GM12878 (cell line): ENCODE measurements at regions not wholly inside any gene's neighbourhood (a gene's known extent, or its start where the extent isn't known, plus 50 kb on each side); places are given as distances from the start of the nearest gene placed in this dataset.

Experiments
- CBX5 ChIP-seq: sonication (generic); IDR thresholded peaks from 2 replicates; pipeline ENCODE4 v1.6.1; 2016; ENCODE audit warnings: low read depth, moderate library complexity, mild to moderate bottlenecking, inconsistent platforms
- DPF2 ChIP-seq: fragments of 450-650 bp; IDR thresholded peaks from 2 replicates; pipeline ENCODE4 v1.6.1; 2017; ENCODE audit warnings: mild to moderate bottlenecking
- EGR1 ChIP-seq, 2 experiments: IDR thresholded peaks; 1 replicate in 1 of 2; 2 replicates in 1 of 2; pipeline ENCODE4 v1.6.1; 2011 to 2012; ENCODE audit warnings: low read depth in 2 of 2, low read length in 2 of 2, borderline replicate concordance in 1 of 2, mild to moderate bottlenecking in 1 of 2, moderate library complexity in 1 of 2
- ETV6 ChIP-seq, 2 experiments: fragments of 450-650 bp in 1 of 2; IDR thresholded peaks in 1 of 2; conservative IDR thresholded peaks in 1 of 2; 2 replicates each; pipeline ENCODE4 v1.6.1; 2014; ENCODE audit warnings: antibody characterized with exemption in 1 of 2, borderline replicate concordance in 1 of 2, low read depth in 1 of 2, mild to moderate bottlenecking in 1 of 2, moderate library complexity in 1 of 2
- JUND ChIP-seq: IDR thresholded peaks from 2 replicates; pipeline ENCODE4 v1.6.1; 2012; ENCODE audit warnings: low read depth, mild to moderate bottlenecking, low read length, improper control_type of control experiment, moderate library complexity
- POLR2A ChIP-seq: IDR thresholded peaks from 2 replicates; pipeline ENCODE4 v1.6.1; 2011; ENCODE audit warnings: low read depth, mild to moderate bottlenecking, low read length
- POLR2AphosphoS5 ChIP-seq: IDR thresholded peaks from 2 replicates; pipeline ENCODE4 v1.6.1; 2011; ENCODE audit warnings: mild to moderate bottlenecking, low read length, inconsistent platforms
- RELA ChIP-seq: fragments of 450-650 bp; IDR thresholded peaks from 2 replicates; pipeline ENCODE4 v1.8.0; 2014; ENCODE audit warnings: borderline replicate concordance; ENCODE audit not compliant: partially characterized antibody
- ZNF384 ChIP-seq: IDR thresholded peaks from 2 replicates; pipeline ENCODE4 v1.6.1; 2012; ENCODE audit warnings: low read depth, mild to moderate bottlenecking, low read length, improper control_type of control experiment, borderline replicate concordance
- TF ChIP-seq, protein P1 (sequence below), 3 experiments: IDR thresholded peaks in 2 of 3; conservative IDR thresholded peaks in 1 of 3; 2 replicates each; pipeline ENCODE4 v1.5.1; 2011; ENCODE audit warnings: low read depth in 3 of 3, low read length in 3 of 3, mild to moderate bottlenecking in 3 of 3, control low read depth in 2 of 3, moderate library complexity in 2 of 3, inconsistent platforms in 1 of 3, mixed read lengths in 1 of 3; ENCODE audit not compliant: control insufficient read depth in 2 of 3, insufficient read depth in 1 of 3; ENCODE audit errors: extremely low read depth in 1 of 3
- TF ChIP-seq, protein P2 (sequence below): IDR thresholded peaks from 2 replicates; pipeline ENCODE4 v1.6.1; 2012; ENCODE audit warnings: low read depth, low read length, improper control_type of control experiment
- TF ChIP-seq, protein P3 (sequence below): fragments of 450-650 bp; conservative IDR thresholded peaks from 2 replicates; pipeline ENCODE4 v1.6.1; 2017; ENCODE audit warnings: mild to moderate bottlenecking, moderate library complexity

DNA sequence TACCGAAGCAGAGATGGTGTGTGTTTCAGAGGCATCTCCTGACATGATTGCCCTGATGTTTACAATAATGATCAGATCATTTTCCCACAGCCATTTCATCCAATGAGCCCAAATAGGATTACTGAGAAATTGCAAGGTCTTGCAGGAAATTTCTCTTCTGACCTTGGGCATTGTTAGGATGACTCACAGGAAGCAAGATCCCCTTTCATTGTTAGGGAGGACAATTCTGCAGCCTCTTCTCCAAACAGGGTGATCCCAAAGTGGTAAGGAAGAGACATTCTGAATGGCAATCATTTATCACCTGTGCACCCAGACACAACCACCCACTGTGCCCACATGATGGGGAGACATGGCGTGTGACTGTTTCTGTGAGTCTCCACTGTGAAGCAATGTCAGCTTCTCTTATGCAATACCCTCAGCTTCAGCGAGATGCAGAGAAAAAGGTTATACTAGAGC is 306.7 kb upstream of the XYLT1 start:
- TF ChIP-seq POLR2AphosphoS5 (no peak), JUND (no peak), ZNF384 (no peak), EGR1 (IDR thresholded peaks at IDR 0.05; ENCODE audit: borderline replicate concordance in 1 of 2, low read depth in 2 of 2, low read length in 2 of 2) (no peak), DPF2 (no peak), RELA (no peak), CBX5 (no peak), POLR2A (no peak), ETV6 (conservative IDR thresholded peaks at IDR 0.05 in 1 of 2, IDR thresholded peaks at IDR 0.05 in 1 of 2; ENCODE audit: borderline replicate concordance in 1 of 2, low read depth in 1 of 2) (no peak)
- TF ChIP-seq, protein P1, sequence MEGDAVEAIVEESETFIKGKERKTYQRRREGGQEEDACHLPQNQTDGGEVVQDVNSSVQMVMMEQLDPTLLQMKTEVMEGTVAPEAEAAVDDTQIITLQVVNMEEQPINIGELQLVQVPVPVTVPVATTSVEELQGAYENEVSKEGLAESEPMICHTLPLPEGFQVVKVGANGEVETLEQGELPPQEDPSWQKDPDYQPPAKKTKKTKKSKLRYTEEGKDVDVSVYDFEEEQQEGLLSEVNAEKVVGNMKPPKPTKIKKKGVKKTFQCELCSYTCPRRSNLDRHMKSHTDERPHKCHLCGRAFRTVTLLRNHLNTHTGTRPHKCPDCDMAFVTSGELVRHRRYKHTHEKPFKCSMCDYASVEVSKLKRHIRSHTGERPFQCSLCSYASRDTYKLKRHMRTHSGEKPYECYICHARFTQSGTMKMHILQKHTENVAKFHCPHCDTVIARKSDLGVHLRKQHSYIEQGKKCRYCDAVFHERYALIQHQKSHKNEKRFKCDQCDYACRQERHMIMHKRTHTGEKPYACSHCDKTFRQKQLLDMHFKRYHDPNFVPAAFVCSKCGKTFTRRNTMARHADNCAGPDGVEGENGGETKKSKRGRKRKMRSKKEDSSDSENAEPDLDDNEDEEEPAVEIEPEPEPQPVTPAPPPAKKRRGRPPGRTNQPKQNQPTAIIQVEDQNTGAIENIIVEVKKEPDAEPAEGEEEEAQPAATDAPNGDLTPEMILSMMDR (IDR thresholded peaks at IDR 0.05 in 2 of 3, conservative IDR thresholded peaks at IDR 0.05 in 1 of 3; ENCODE audit: control insufficient read depth in 2 of 3, extremely low read depth in 1 of 3, insufficient read depth in 1 of 3, low read depth in 3 of 3, low read length in 3 of 3), result no peak
- TF ChIP-seq, protein P2, sequence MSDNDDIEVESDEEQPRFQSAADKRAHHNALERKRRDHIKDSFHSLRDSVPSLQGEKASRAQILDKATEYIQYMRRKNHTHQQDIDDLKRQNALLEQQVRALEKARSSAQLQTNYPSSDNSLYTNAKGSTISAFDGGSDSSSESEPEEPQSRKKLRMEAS, result no peak
- TF ChIP-seq, protein P3, sequence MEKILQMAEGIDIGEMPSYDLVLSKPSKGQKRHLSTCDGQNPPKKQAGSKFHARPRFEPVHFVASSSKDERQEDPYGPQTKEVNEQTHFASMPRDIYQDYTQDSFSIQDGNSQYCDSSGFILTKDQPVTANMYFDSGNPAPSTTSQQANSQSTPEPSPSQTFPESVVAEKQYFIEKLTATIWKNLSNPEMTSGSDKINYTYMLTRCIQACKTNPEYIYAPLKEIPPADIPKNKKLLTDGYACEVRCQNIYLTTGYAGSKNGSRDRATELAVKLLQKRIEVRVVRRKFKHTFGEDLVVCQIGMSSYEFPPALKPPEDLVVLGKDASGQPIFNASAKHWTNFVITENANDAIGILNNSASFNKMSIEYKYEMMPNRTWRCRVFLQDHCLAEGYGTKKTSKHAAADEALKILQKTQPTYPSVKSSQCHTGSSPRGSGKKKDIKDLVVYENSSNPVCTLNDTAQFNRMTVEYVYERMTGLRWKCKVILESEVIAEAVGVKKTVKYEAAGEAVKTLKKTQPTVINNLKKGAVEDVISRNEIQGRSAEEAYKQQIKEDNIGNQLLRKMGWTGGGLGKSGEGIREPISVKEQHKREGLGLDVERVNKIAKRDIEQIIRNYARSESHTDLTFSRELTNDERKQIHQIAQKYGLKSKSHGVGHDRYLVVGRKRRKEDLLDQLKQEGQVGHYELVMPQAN, result no peak
